Astrocyte (in vitro differentiated cells and primary cell): ENCODE measurements at regions not wholly inside any gene's neighbourhood (a gene's known extent, or its start where the extent isn't known, plus 50 kb on each side); places are given as distances from the start of the nearest gene placed in this dataset.

Source experiments
- EZH2 ChIP-seq: IDR thresholded peaks from 2 replicates; pipeline ENCODE4 v1.6.1; 2012; ENCODE audit warnings: mild to moderate bottlenecking, low read length, inconsistent platforms; ENCODE audit not compliant: insufficient read depth
- TF ChIP-seq, protein P1 (sequence below): IDR thresholded peaks from 2 replicates; pipeline ENCODE4 v1.5.1; 2011; ENCODE audit warnings: low read depth, mild to moderate bottlenecking, inconsistent platforms, low read length, moderate library complexity; ENCODE audit not compliant: insufficient read depth

DNA sequence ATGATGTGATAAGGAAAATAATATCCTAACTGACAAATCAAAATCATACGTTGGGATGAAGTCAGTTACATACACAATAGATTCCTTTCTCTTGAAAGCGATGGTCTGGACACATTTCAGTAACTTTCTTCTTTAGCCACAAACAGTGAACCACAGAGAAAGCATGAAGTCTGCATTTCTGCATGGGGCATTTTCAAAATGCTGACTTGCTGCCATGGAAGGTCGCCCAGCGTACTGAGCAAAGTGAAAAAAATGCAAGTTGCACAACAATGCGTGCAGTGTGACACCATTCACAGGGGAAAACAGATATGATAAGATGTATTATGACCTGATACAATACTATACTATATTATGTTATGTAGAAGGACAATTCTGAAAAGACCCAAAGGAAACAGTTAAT is 146.3 kb downstream of the SNX18 start:
- TF ChIP-seq, protein P1, sequence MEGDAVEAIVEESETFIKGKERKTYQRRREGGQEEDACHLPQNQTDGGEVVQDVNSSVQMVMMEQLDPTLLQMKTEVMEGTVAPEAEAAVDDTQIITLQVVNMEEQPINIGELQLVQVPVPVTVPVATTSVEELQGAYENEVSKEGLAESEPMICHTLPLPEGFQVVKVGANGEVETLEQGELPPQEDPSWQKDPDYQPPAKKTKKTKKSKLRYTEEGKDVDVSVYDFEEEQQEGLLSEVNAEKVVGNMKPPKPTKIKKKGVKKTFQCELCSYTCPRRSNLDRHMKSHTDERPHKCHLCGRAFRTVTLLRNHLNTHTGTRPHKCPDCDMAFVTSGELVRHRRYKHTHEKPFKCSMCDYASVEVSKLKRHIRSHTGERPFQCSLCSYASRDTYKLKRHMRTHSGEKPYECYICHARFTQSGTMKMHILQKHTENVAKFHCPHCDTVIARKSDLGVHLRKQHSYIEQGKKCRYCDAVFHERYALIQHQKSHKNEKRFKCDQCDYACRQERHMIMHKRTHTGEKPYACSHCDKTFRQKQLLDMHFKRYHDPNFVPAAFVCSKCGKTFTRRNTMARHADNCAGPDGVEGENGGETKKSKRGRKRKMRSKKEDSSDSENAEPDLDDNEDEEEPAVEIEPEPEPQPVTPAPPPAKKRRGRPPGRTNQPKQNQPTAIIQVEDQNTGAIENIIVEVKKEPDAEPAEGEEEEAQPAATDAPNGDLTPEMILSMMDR = no peak
- TF ChIP-seq EZH2 = no peak
